T-helper 17 cell (primary cell): ENCODE measurements at regions not wholly inside any gene's neighbourhood (a gene's known extent, or its start where the extent isn't known, plus 50 kb on each side); places are given as distances from the start of the nearest gene placed in this dataset.

Source experiments
- ATAC-seq: fragments of 150-1000 bp; cut with Tn5 transposase; 2 replicates; pipeline ENCODE4 v1.10.0; 2021; ENCODE audit warnings: mild to moderate bottlenecking, moderate library complexity
- DNase-seq, 3 donors: peaks; one replicate each; pipeline versions ENCODE4 v3.0.0 to v3.0.0-alpha.2; 2020 to 2021
- H3K9me3 ChIP-seq: one replicate; pipeline ENCODE4 v1.7.0; 2013; ENCODE audit warnings: low read length, mild to moderate bottlenecking; ENCODE audit not compliant: control insufficient read depth, poor library complexity, severe bottlenecking
- H3K27ac Mint-ChIP-seq: one replicate; pipeline ENCODE4 v1.8.0; 2022; ENCODE audit warnings: mild to moderate bottlenecking, moderate library complexity, mixed read lengths
- H3K27me3 Mint-ChIP-seq: one replicate; pipeline ENCODE4 v1.8.0; 2022; ENCODE audit warnings: mixed read lengths
- H3K36me3 Mint-ChIP-seq: one replicate; pipeline ENCODE4 v1.8.0; 2022; ENCODE audit warnings: low read depth, mixed read lengths
- H3K4me1 Mint-ChIP-seq: one replicate; pipeline ENCODE4 v1.8.0; 2022; ENCODE audit warnings: mild to moderate bottlenecking, mixed read lengths
- H3K4me3 Mint-ChIP-seq: one replicate; pipeline ENCODE4 v1.8.0; 2022; ENCODE audit warnings: mild to moderate bottlenecking, moderate library complexity, mixed read lengths

GRCh38 chr1:222331340-222331739, 216.6 kb downstream of the HHIPL2 start:
- H3K4me3 Mint-ChIP-seq = no peak overlapping the region
- DNase-seq (no peak), ATAC-seq (no peak)
- no peaks in the 10 kb centered on the region for H3K9me3 ChIP-seq
- H3K27ac Mint-ChIP-seq = no peak overlapping the region
- no peaks in the 10 kb centered on the region for H3K36me3 Mint-ChIP-seq
- H3K4me1 Mint-ChIP-seq = no peaks in the 10 kb centered on the region
- no peaks in the 10 kb centered on the region for H3K27me3 Mint-ChIP-seq

- H3K4me3 Mint-ChIP-seq = no peak overlapping the region
- no peaks in the 10 kb centered on the region for H3K36me3 Mint-ChIP-seq
- no peaks in the 10 kb centered on the region for H3K4me1 Mint-ChIP-seq
- no peaks in the 10 kb centered on the region for H3K9me3 ChIP-seq
- ATAC-seq (no peak), DNase-seq (no peak)
- H3K27ac Mint-ChIP-seq = no peak overlapping the region
- no peaks in the 10 kb centered on the region for H3K27me3 Mint-ChIP-seq
Observed at GRCh38 chr1:222329493-222330045, 218.3 kb downstream of the HHIPL2 start.

- Mint-ChIP-seq H3K4me3 (no peak overlapping the region), H3K27me3 (no peaks in the 10 kb centered on the region), H3K4me1 (no peaks in the 10 kb centered on the region), H3K27ac (no peak overlapping the region), H3K36me3 (no peaks in the 10 kb centered on the region)
- DNase-seq (no peak), ATAC-seq (no peak)
- peaks cover 3% of the 10 kb centered on the region for H3K9me3 ChIP-seq
Observed at GRCh38 chr1:222326710-222327036, 221.2 kb downstream of the HHIPL2 start.

GRCh38 chr1:222326006-222326709, 221.7 kb downstream of the HHIPL2 start:
- no peaks in the 10 kb centered on the region for H3K4me1 Mint-ChIP-seq
- H3K9me3 ChIP-seq = peaks cover 3% of the 10 kb centered on the region
- H3K36me3 Mint-ChIP-seq = no peaks in the 10 kb centered on the region
- DNase-seq = no peak
- no peak for ATAC-seq
- H3K27me3 Mint-ChIP-seq = no peaks in the 10 kb centered on the region
- no peak overlapping the region for H3K27ac Mint-ChIP-seq
- H3K4me3 Mint-ChIP-seq = no peak overlapping the region

GRCh38 chr1:222325506-222325905, 222.4 kb downstream of the HHIPL2 start:
- Mint-ChIP-seq H3K4me1 (no peaks in the 10 kb centered on the region), H3K27ac (no peak overlapping the region), H3K36me3 (no peaks in the 10 kb centered on the region), H3K4me3 (no peak overlapping the region), H3K27me3 (no peaks in the 10 kb centered on the region)
- ATAC-seq = no peak
- DNase-seq = no peak
- H3K9me3 ChIP-seq = peaks cover 3% of the 10 kb centered on the region

GRCh38 chr1:222314839-222315238, 233.1 kb downstream of the HHIPL2 start:
- DNase-seq = no peak
- no peak overlapping the region for H3K4me3 Mint-ChIP-seq
- peaks cover 5% of the 10 kb centered on the region for H3K4me1 Mint-ChIP-seq
- H3K9me3 ChIP-seq = no peaks in the 10 kb centered on the region
- no peak for ATAC-seq
- H3K36me3 Mint-ChIP-seq = no peaks in the 10 kb centered on the region
- no peaks in the 10 kb centered on the region for H3K27me3 Mint-ChIP-seq
- no peak overlapping the region for H3K27ac Mint-ChIP-seq

- no peaks in the 10 kb centered on the region for H3K9me3 ChIP-seq
- Mint-ChIP-seq H3K27ac (no peak overlapping the region), H3K4me1 (peaks cover 10% of the 10 kb centered on the region), H3K27me3 (no peaks in the 10 kb centered on the region), H3K4me3 (no peak overlapping the region), H3K36me3 (no peaks in the 10 kb centered on the region)
- DNase-seq = no peak
- peak; percentile 68 for ATAC-seq
Observed at GRCh38 chr1:222310836-222311235, 237.1 kb downstream of the HHIPL2 start.

- Mint-ChIP-seq H3K27ac (no peak overlapping the region), H3K4me3 (no peak overlapping the region), H3K4me1 (peaks cover 5% of the 10 kb centered on the region), H3K27me3 (no peaks in the 10 kb centered on the region), H3K36me3 (no peaks in the 10 kb centered on the region)
- DNase-seq (no peak), ATAC-seq (no peak)
- no peaks in the 10 kb centered on the region for H3K9me3 ChIP-seq
Observed at GRCh38 chr1:222307621-222308020, 240.3 kb downstream of the HHIPL2 start.

GRCh38 chr1:222306512-222306911, 241.4 kb downstream of the HHIPL2 start:
- H3K27ac Mint-ChIP-seq = no peak overlapping the region
- no peak for ATAC-seq
- H3K4me3 Mint-ChIP-seq = no peak overlapping the region
- no peak for DNase-seq
- no peaks in the 10 kb centered on the region for H3K27me3 Mint-ChIP-seq
- no peaks in the 10 kb centered on the region for H3K36me3 Mint-ChIP-seq
- peaks cover 5% of the 10 kb centered on the region for H3K4me1 Mint-ChIP-seq
- no peaks in the 10 kb centered on the region for H3K9me3 ChIP-seq

GRCh38 chr1:222306011-222306410, 241.9 kb downstream of the HHIPL2 start:
- ATAC-seq (no peak), DNase-seq (no peak)
- Mint-ChIP-seq H3K27ac (no peak overlapping the region), H3K27me3 (no peaks in the 10 kb centered on the region), H3K4me3 (no peak overlapping the region), H3K4me1 (peaks cover 5% of the 10 kb centered on the region), H3K36me3 (no peaks in the 10 kb centered on the region)
- no peaks in the 10 kb centered on the region for H3K9me3 ChIP-seq

GRCh38 chr1:222301652-222302051, 246.3 kb downstream of the HHIPL2 start:
- H3K27me3 Mint-ChIP-seq = no peaks in the 10 kb centered on the region
- no peaks in the 10 kb centered on the region for H3K9me3 ChIP-seq
- H3K36me3 Mint-ChIP-seq = no peaks in the 10 kb centered on the region
- DNase-seq = no peak
- ATAC-seq = no peak
- H3K4me3 Mint-ChIP-seq = no peak overlapping the region
- no peak overlapping the region for H3K27ac Mint-ChIP-seq
- no peaks in the 10 kb centered on the region for H3K4me1 Mint-ChIP-seq

GRCh38 chr1:222299524-222299923, 248.4 kb downstream of the HHIPL2 start:
- H3K27ac Mint-ChIP-seq = no peak overlapping the region
- no peaks in the 10 kb centered on the region for H3K9me3 ChIP-seq
- H3K27me3 Mint-ChIP-seq = no peaks in the 10 kb centered on the region
- H3K36me3 Mint-ChIP-seq = no peaks in the 10 kb centered on the region
- DNase-seq = no peak
- H3K4me1 Mint-ChIP-seq = no peaks in the 10 kb centered on the region
- no peak for ATAC-seq
- H3K4me3 Mint-ChIP-seq = no peak overlapping the region

- peaks cover 5% of the 10 kb centered on the region for H3K27me3 Mint-ChIP-seq
- H3K27ac Mint-ChIP-seq = no peak overlapping the region
- H3K9me3 ChIP-seq = no peaks in the 10 kb centered on the region
- no peaks in the 10 kb centered on the region for H3K4me1 Mint-ChIP-seq
- DNase-seq = no peak
- H3K4me3 Mint-ChIP-seq = no peak overlapping the region
- ATAC-seq = no peak
- no peaks in the 10 kb centered on the region for H3K36me3 Mint-ChIP-seq
Observed at GRCh38 chr1:222290866-222291265, 257.0 kb downstream of the HHIPL2 start.

- no peaks in the 10 kb centered on the region for H3K9me3 ChIP-seq
- H3K4me1 Mint-ChIP-seq = no peaks in the 10 kb centered on the region
- no peak overlapping the region for H3K27ac Mint-ChIP-seq
- DNase-seq = no peak
- no peak for ATAC-seq
- no peaks in the 10 kb centered on the region for H3K36me3 Mint-ChIP-seq
- H3K27me3 Mint-ChIP-seq = peaks cover 11% of the 10 kb centered on the region
- H3K4me3 Mint-ChIP-seq = no peak overlapping the region
Observed at GRCh38 chr1:222288053-222288452, 259.9 kb downstream of the HHIPL2 start.
